K562 (cell line): ENCODE measurements at regions not wholly inside any gene's neighbourhood (a gene's known extent, or its start where the extent isn't known, plus 50 kb on each side); places are given as distances from the start of the nearest gene placed in this dataset.

Source experiments
- C11orf30 ChIP-seq: fragments of 450-650 bp; IDR thresholded peaks from 2 replicates; pipeline ENCODE4 v1.6.1; 2016; ENCODE audit warnings: low read depth, mild to moderate bottlenecking
- E2F6 ChIP-seq, 2 experiments: IDR thresholded peaks; 2 replicates each; pipeline ENCODE4 v1.6.1; 2011; ENCODE audit warnings: borderline replicate concordance in 1 of 2, control low read depth in 1 of 2, low read depth in 1 of 2, low read length in 1 of 2, mild to moderate bottlenecking in 1 of 2, mixed read lengths in 1 of 2, moderate library complexity in 1 of 2; ENCODE audit not compliant: insufficient read depth in 1 of 2, insufficient read length in 1 of 2, poor library complexity in 1 of 2, severe bottlenecking in 1 of 2; ENCODE audit errors: extremely low read depth in 1 of 2
- L3MBTL2 ChIP-seq: fragments of 450-650 bp; IDR thresholded peaks from 2 replicates; pipeline ENCODE4 v1.6.1; 2016; ENCODE audit warnings: mild to moderate bottlenecking, moderate library complexity
- PHF21A ChIP-seq: fragments of 450-650 bp; IDR thresholded peaks from 2 replicates; pipeline ENCODE4 v1.6.1; 2017; ENCODE audit warnings: low read depth, borderline replicate concordance
- PKNOX1 ChIP-seq: fragments of 450-650 bp; IDR thresholded peaks from 2 replicates; pipeline ENCODE4 v1.6.1; 2016
- POU5F1 ChIP-seq: fragments of 150-350 bp; IDR thresholded peaks from 2 replicates; pipeline ENCODE4 v1.6.1; 2014; ENCODE audit warnings: borderline replicate concordance, low read length, low read depth, mild to moderate bottlenecking; ENCODE audit not compliant: partially characterized antibody
- SUPT5H ChIP-seq: fragments of 450-650 bp; IDR thresholded peaks from 2 replicates; pipeline ENCODE4 v1.6.1; 2016
- ZBTB49 ChIP-seq: sonication (generic); formaldehyde crosslinking; IDR thresholded peaks from 2 replicates; pipeline ENCODE4 v1.8.0; 2022; ENCODE audit warnings: missing genetic modification reagents, mild to moderate bottlenecking, borderline replicate concordance
- ZFP36 ChIP-seq: fragments of 150-350 bp; IDR thresholded peaks from 2 replicates; pipeline ENCODE4 v1.6.1; 2018; ENCODE audit warnings: low read length, low read depth; ENCODE audit not compliant: partially characterized antibody
- ZNF584 ChIP-seq: fragments of 200-800 bp; sonication (Bioruptor generic); IDR thresholded peaks from 2 replicates; pipeline ENCODE4 v1.6.1; 2016; ENCODE audit warnings: low read depth, mild to moderate bottlenecking, missing genetic modification characterization, missing compliant biosample characterization
- ZNF668 ChIP-seq: fragments of 250-450 bp; sonication (Bioruptor Pico); IDR thresholded peaks from 2 replicates; pipeline ENCODE4 v1.8.0; 2022; ENCODE audit warnings: mild to moderate bottlenecking, inconsistent platforms

- no peak for TF ChIP-seq ZNF584 (CRISPR knock-in tag)
- TF ChIP-seq PHF21A: no peak
- no peak for TF ChIP-seq ZNF668 (CRISPR knock-in tag)
- peak; percentile 38; the same call in 1 of the 2 replicates for TF ChIP-seq C11orf30
- no peak for TF ChIP-seq SUPT5H
- TF ChIP-seq L3MBTL2: no peak
- TF ChIP-seq ZBTB49: no peak
- TF ChIP-seq PKNOX1: no peak
- no peak for TF ChIP-seq POU5F1
- no peak for TF ChIP-seq E2F6 (IDR thresholded peaks at IDR 0.05; ENCODE audit: borderline replicate concordance in 1 of 2, extremely low read depth in 1 of 2, insufficient read depth in 1 of 2, insufficient read length in 1 of 2, low read depth in 1 of 2, low read length in 1 of 2, poor library complexity in 1 of 2, severe bottlenecking in 1 of 2)
- TF ChIP-seq ZFP36: no peak
Measured at GRCh38 chr10:78388331-78389050, 354.8 kb downstream of the RPS24 start (continued).
